PC-3 (cell line): ENCODE measurements at regions not wholly inside any gene's neighbourhood (a gene's known extent, or its start where the extent isn't known, plus 50 kb on each side); places are given as distances from the start of the nearest gene placed in this dataset.

Experiments
- EZH2 ChIP-seq: fragments of 300-600 bp; sonication (generic); IDR thresholded peaks from one replicate; pipeline ENCODE4 v1.6.1; 2017; ENCODE audit warnings: antibody characterized with exemption, mild to moderate bottlenecking, low read length; ENCODE audit not compliant: unreplicated experiment
- EZH2phosphoT487 ChIP-seq: fragments of 300-600 bp; sonication (generic); IDR thresholded peaks from 2 replicates; pipeline ENCODE4 v1.6.1; 2018; ENCODE audit warnings: mild to moderate bottlenecking, antibody characterized with exemption, low read length, borderline replicate concordance
- TF ChIP-seq, protein P1 (sequence below): fragments of 300-600 bp; sonication (generic); conservative IDR thresholded peaks from 2 replicates; pipeline ENCODE4 v1.5.1; 2017; ENCODE audit warnings: antibody characterized with exemption, low read depth, mild to moderate bottlenecking, low read length

DNA sequence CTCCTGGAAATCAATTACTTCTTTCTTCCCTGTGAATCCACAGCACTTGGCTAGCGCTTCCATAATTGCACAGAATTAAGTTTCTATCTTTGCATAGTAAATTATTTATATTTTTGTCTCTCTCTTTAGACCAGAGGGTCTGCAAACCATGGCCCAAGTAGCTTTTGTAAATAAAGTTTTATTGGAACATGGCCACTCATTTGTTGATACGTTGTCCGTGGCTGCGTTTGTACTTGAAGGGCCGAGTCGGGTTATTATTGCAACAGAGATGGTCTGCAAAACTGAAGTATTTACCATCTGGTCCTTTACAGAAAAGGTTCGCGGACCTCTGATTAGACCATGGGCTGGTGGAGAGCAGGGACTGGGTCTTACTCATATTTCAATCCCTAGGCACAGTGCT lies 102.5 kb downstream of the RPLP1 start:
- TF ChIP-seq, protein P1, sequence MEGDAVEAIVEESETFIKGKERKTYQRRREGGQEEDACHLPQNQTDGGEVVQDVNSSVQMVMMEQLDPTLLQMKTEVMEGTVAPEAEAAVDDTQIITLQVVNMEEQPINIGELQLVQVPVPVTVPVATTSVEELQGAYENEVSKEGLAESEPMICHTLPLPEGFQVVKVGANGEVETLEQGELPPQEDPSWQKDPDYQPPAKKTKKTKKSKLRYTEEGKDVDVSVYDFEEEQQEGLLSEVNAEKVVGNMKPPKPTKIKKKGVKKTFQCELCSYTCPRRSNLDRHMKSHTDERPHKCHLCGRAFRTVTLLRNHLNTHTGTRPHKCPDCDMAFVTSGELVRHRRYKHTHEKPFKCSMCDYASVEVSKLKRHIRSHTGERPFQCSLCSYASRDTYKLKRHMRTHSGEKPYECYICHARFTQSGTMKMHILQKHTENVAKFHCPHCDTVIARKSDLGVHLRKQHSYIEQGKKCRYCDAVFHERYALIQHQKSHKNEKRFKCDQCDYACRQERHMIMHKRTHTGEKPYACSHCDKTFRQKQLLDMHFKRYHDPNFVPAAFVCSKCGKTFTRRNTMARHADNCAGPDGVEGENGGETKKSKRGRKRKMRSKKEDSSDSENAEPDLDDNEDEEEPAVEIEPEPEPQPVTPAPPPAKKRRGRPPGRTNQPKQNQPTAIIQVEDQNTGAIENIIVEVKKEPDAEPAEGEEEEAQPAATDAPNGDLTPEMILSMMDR = no peak
- TF ChIP-seq EZH2 (no peak), EZH2phosphoT487 (no peak)
